Liver (tissue), 8 donors: ENCODE measurements at regions not wholly inside any gene's neighbourhood (a gene's known extent, or its start where the extent isn't known, plus 50 kb on each side); places are given as distances from the start of the nearest gene placed in this dataset.

ENCODE experiments used
- DNase-seq: peaks from one replicate; pipeline ENCODE4 v3.0.0-alpha.2; 2017; ENCODE audit warnings: low spot score
- H3K27ac ChIP-seq, 2 donors: one replicate each; pipeline ENCODE4 v1.7.0; 2013; ENCODE audit warnings: inconsistent platforms in 2 of 2, low read length in 2 of 2, control low read depth in 1 of 2, low read depth in 1 of 2, mild to moderate bottlenecking in 1 of 2
- H3K27me3 ChIP-seq, 4 donors: one replicate each; pipeline versions ENCODE4 v1.6.1 to v1.7.0; 2013; ENCODE audit warnings: low read length in 3 of 4, inconsistent platforms in 1 of 4, mild to moderate bottlenecking in 1 of 4, moderate library complexity in 1 of 4; ENCODE audit not compliant: control insufficient read depth in 4 of 4, insufficient read depth in 4 of 4
- H3K36me3 ChIP-seq, 4 donors: one replicate each; pipeline versions ENCODE4 v1.6.1 to v1.7.0; 2013; ENCODE audit warnings: low read length in 3 of 4, mild to moderate bottlenecking in 3 of 4, low read depth in 1 of 4, moderate library complexity in 1 of 4; ENCODE audit not compliant: control insufficient read depth in 4 of 4, insufficient read depth in 3 of 4
- H3K4me1 ChIP-seq, 4 donors: one replicate each; pipeline versions ENCODE4 v1.6.1 to v1.7.0; 2013; ENCODE audit warnings: low read length in 3 of 4, mild to moderate bottlenecking in 3 of 4, moderate library complexity in 1 of 4; ENCODE audit not compliant: control insufficient read depth in 4 of 4, insufficient read depth in 4 of 4
- H3K4me3 ChIP-seq, 3 donors: one replicate each; pipeline versions ENCODE4 v1.6.1 to v1.7.0; 2013; ENCODE audit warnings: low read length in 3 of 3, control low read depth in 1 of 3, low read depth in 1 of 3, mild to moderate bottlenecking in 1 of 3
- H3K9ac ChIP-seq, 2 donors: one replicate each; pipeline ENCODE4 v1.7.0; 2013; ENCODE audit warnings: low read length in 2 of 2, mild to moderate bottlenecking in 2 of 2, moderate library complexity in 2 of 2, control low read depth in 1 of 2, low read depth in 1 of 2
- H3K9me3 ChIP-seq, 4 donors: one replicate each; pipeline versions ENCODE4 v1.6.1 to v1.7.0; 2013; ENCODE audit warnings: low read length in 3 of 4; ENCODE audit not compliant: control insufficient read depth in 4 of 4
- CTCF ChIP-seq: fragments of 150-350 bp; IDR thresholded peaks from 2 replicates; pipeline ENCODE4 v1.5.1; 2017; ENCODE audit warnings: improper control_type of control experiment, low read depth, low read length; ENCODE audit not compliant: missing input control
- FOXA1 ChIP-seq: IDR thresholded peaks from 2 replicates; pipeline ENCODE4 v1.6.1; 2016; ENCODE audit warnings: antibody characterized with exemption
- GABPA ChIP-seq, 2 donors: IDR thresholded peaks in 1 of 2; conservative IDR thresholded peaks in 1 of 2; 2 replicates each; pipeline ENCODE4 v1.6.1; 2016; ENCODE audit warnings: antibody characterized with exemption in 2 of 2, mild to moderate bottlenecking in 1 of 2, moderate library complexity in 1 of 2
- HNF4A ChIP-seq, 2 donors: conservative IDR thresholded peaks; 2 replicates each; pipeline ENCODE4 v1.6.1; 2016; ENCODE audit warnings: antibody characterized with exemption in 2 of 2, mild to moderate bottlenecking in 2 of 2
- RAD21 ChIP-seq, 2 donors: IDR thresholded peaks; 2 replicates each; pipeline ENCODE4 v1.6.1; 2016; ENCODE audit warnings: antibody characterized with exemption in 2 of 2, mild to moderate bottlenecking in 2 of 2
- REST ChIP-seq: IDR thresholded peaks from 2 replicates; pipeline ENCODE4 v1.6.1; 2016; ENCODE audit warnings: antibody characterized with exemption, mild to moderate bottlenecking
- SP1 ChIP-seq: IDR thresholded peaks from 2 replicates; pipeline ENCODE4 v1.6.1; 2018; ENCODE audit warnings: antibody characterized with exemption, mild to moderate bottlenecking
- WGBS: extraction: QIAGEN DNeasy Blood & Tissue Kit; methylation state at CpG from one replicate; pipeline ENCODE4 v1.1.7; 2013; 5-methylcytosine and 5-hydroxymethylcytosine counted together
- TF ChIP-seq, protein P1 (sequence below): IDR thresholded peaks from 2 replicates; pipeline ENCODE4 v1.6.1; 2016; ENCODE audit warnings: antibody characterized with exemption
- donor health status: healthy.
- donor health status: healthy.
- donor health status: healthy.
- donor health status: healthy.
- donor health status: healthy.

- Histone ChIP-seq H3K36me3 (no peaks in the 10 kb centered on the region), H3K9me3 (peaks cover 0 to 1% (median 0%) of the 10 kb centered on the region in 4 donors), H3K27me3 (no peaks in the 10 kb centered on the region), H3K27ac (no peak overlapping the region), H3K4me3 (no peak overlapping the region), H3K4me1 (no peaks in the 10 kb centered on the region), H3K9ac (no peak overlapping the region)
- WGBS = 56% methylated on average over 2 of the region's 2 CpGs
- DNase-seq = no peak
- TF ChIP-seq REST (no peak), SP1 (no peak), CTCF (no peak)
- TF ChIP-seq, protein P1, sequence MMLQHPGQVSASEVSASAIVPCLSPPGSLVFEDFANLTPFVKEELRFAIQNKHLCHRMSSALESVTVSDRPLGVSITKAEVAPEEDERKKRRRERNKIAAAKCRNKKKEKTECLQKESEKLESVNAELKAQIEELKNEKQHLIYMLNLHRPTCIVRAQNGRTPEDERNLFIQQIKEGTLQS = no peak
These were observed 143.9 kb upstream of the IPO5 start for GRCh38 chr13:97809576-97809975.

- H3K27ac ChIP-seq = no peak overlapping the region
- no peak overlapping the region for H3K4me3 ChIP-seq
- H3K36me3 ChIP-seq = no peaks in the 10 kb centered on the region
- H3K9ac ChIP-seq = no peak overlapping the region
- no peaks in the 10 kb centered on the region for H3K4me1 ChIP-seq
- TF ChIP-seq RAD21 (IDR thresholded peaks at IDR 0.05) (peak; percentile 69 to 70), CTCF (peak; percentile 30), REST (no peak), HNF4A (conservative IDR thresholded peaks at IDR 0.05) (no peak), GABPA (IDR thresholded peaks at IDR 0.05 in 1 of 2, conservative IDR thresholded peaks at IDR 0.05 in 1 of 2) (no peak), FOXA1 (no peak)
- DNase-seq = no peak
- H3K27me3 ChIP-seq = no peaks in the 10 kb centered on the region
- H3K9me3 ChIP-seq = peaks cover 0 to 1% (median 0%) of the 10 kb centered on the region in 4 donors
- WGBS = 26% methylated on average over 3 of the region's 3 CpGs
These were observed 143.3 kb upstream of the IPO5 start for GRCh38 chr13:97810152-97810551.
